ENCODE measurements at regions not wholly inside any gene's neighbourhood (a gene's known extent, or its start where the extent isn't known, plus 50 kb on each side); places are given as distances from the start of the nearest gene placed in this dataset.

DNA sequence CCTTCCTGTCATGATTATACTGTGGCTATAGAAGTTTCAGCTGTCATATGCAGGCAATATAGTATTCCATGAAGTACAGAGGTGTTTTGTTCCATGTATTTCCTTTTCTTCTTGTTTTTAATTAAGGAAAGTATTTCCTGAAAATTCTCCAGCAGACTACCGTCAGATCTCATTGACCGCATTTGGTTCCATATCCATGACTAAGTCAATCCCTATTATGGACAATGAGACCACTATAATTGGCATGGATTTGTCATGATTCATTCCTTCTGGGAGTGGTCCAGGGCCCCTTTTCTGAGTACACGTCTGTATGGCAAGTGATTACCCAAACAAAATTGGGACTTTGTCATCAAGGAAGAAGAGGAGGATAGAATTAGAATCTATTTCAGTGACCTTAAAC is 283.2 kb upstream of the CLINT1 start:
- TF ChIP-seq, protein P1, sequence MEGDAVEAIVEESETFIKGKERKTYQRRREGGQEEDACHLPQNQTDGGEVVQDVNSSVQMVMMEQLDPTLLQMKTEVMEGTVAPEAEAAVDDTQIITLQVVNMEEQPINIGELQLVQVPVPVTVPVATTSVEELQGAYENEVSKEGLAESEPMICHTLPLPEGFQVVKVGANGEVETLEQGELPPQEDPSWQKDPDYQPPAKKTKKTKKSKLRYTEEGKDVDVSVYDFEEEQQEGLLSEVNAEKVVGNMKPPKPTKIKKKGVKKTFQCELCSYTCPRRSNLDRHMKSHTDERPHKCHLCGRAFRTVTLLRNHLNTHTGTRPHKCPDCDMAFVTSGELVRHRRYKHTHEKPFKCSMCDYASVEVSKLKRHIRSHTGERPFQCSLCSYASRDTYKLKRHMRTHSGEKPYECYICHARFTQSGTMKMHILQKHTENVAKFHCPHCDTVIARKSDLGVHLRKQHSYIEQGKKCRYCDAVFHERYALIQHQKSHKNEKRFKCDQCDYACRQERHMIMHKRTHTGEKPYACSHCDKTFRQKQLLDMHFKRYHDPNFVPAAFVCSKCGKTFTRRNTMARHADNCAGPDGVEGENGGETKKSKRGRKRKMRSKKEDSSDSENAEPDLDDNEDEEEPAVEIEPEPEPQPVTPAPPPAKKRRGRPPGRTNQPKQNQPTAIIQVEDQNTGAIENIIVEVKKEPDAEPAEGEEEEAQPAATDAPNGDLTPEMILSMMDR (IDR thresholded peaks at IDR 0.05; ENCODE audit: insufficient read depth, low read length, poor library complexity, severe bottlenecking): no peak
- no peak for TF ChIP-seq EZH2phosphoT487 (conservative IDR thresholded peaks at IDR 0.05; ENCODE audit: low read length)
- Histone ChIP-seq H3K4me2 (ENCODE audit: low read depth, low read length, poor library complexity, severe bottlenecking) (no peak overlapping the region), H3K9ac (ENCODE audit: low read length) (no peak overlapping the region), H3K9me3 (ENCODE audit: insufficient read depth, low read length) (no peaks in the 10 kb centered on the region), H3K9me2 (replicated peaks; ENCODE audit: insufficient read depth, low read length) (no peaks in the 10 kb centered on the region), H3K27ac (ENCODE audit: low read depth, low read length) (no peak overlapping the region), H4K20me1 (ENCODE audit: low read depth, low read length) (no peaks in the 10 kb centered on the region), H3K4me3 (ENCODE audit: insufficient read depth, low read length, poor library complexity, severe bottlenecking) (no peak overlapping the region), H3K36me3 (ENCODE audit: low read length) (no peaks in the 10 kb centered on the region), H3F3A (ENCODE audit: insufficient read depth) (no peaks in the 10 kb centered on the region), H2AFZ (ENCODE audit: low read depth, low read length, severe bottlenecking) (no peak overlapping the region), H3K27me3 (ENCODE audit: low read length) (no peaks in the 10 kb centered on the region), H3K79me2 (ENCODE audit: insufficient read depth, low read length) (no peaks in the 10 kb centered on the region)

DNA sequence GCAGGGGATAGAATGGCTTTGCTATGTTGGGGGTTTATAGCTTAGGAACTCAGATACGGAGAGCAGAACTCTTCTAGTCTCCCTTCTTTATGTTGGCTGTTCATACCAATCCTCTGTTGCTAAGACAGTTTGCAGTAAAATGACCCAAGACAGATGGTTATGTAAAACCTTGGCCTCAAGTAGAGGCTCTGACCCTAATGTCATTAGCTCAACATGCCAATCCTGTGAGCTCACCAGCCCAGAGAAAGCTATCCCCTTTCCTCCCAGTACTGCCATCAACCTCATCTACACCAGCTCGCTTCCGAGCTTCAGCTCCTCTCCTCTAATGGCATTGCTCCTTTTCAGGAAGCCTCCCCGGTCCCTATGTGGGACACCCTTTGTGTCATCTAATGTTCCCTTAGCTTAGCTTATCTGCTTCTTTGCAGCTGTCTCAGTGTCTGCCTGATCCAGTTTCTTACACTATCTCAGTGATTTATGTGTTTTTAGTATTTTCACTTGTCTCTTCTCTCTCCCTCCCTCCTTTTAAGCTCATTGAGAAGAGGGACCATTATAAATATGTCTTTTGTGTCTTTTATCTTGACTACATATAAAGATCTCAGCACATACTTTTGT is 281.3 kb upstream of the CLINT1 start:
- Histone ChIP-seq H3K4me3 (ENCODE audit: insufficient read depth, low read length, poor library complexity, severe bottlenecking) (no peak overlapping the region), H2AFZ (ENCODE audit: low read depth, low read length, severe bottlenecking) (no peak overlapping the region), H3K4me2 (ENCODE audit: low read depth, low read length, poor library complexity, severe bottlenecking) (no peak overlapping the region), H3K9me2 (replicated peaks; ENCODE audit: insufficient read depth, low read length) (no peaks in the 10 kb centered on the region), H4K20me1 (ENCODE audit: low read depth, low read length) (no peaks in the 10 kb centered on the region), H3K27me3 (ENCODE audit: low read length) (no peaks in the 10 kb centered on the region), H3K79me2 (ENCODE audit: insufficient read depth, low read length) (no peaks in the 10 kb centered on the region), H3K9me3 (ENCODE audit: insufficient read depth, low read length) (no peaks in the 10 kb centered on the region), H3F3A (ENCODE audit: insufficient read depth) (no peaks in the 10 kb centered on the region), H3K9ac (ENCODE audit: low read length) (no peak overlapping the region), H3K36me3 (ENCODE audit: low read length) (no peaks in the 10 kb centered on the region), H3K27ac (ENCODE audit: low read depth, low read length) (no peak overlapping the region)
- TF ChIP-seq, protein P1 (IDR thresholded peaks at IDR 0.05; ENCODE audit: insufficient read depth, low read length, poor library complexity, severe bottlenecking): no peak
- no peak for TF ChIP-seq EZH2phosphoT487 (conservative IDR thresholded peaks at IDR 0.05; ENCODE audit: low read length)

DNA sequence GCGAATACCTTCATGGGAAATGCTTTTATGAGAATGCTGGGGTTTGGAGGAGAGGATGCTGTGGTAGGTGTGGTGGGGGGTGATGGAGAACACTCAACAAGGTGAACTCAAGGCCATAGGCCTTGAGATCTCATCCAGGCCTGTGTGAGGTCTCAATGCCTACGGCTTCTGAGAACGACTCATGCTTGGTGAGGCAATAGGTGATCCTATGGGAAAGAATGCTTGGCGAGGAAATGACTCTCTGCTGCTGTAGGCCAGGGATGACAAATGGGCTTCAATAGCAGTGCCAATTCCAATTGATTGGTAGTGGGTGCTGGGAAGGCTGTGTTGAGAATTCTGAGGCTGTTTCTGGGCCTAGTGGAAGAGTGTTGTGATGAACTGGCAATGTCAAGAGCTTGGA is 280.2 kb upstream of the CLINT1 start:
- no peaks in the 10 kb centered on the region for H3F3A ChIP-seq (ENCODE audit: insufficient read depth)
- no peaks in the 10 kb centered on the region for H4K20me1 ChIP-seq (ENCODE audit: low read depth, low read length)
- no peak overlapping the region for H3K9ac ChIP-seq (ENCODE audit: low read length)
- H3K79me2 ChIP-seq (ENCODE audit: insufficient read depth, low read length): no peaks in the 10 kb centered on the region
- no peaks in the 10 kb centered on the region for H3K27me3 ChIP-seq (ENCODE audit: low read length)
- no peak overlapping the region for H3K4me3 ChIP-seq (ENCODE audit: insufficient read depth, low read length, poor library complexity, severe bottlenecking)
- no peak overlapping the region for H3K4me2 ChIP-seq (ENCODE audit: low read depth, low read length, poor library complexity, severe bottlenecking)
- TF ChIP-seq, protein P1 (IDR thresholded peaks at IDR 0.05; ENCODE audit: insufficient read depth, low read length, poor library complexity, severe bottlenecking): no peak
- no peak for TF ChIP-seq EZH2phosphoT487 (conservative IDR thresholded peaks at IDR 0.05; ENCODE audit: low read length)
- H3K36me3 ChIP-seq (ENCODE audit: low read length): no peaks in the 10 kb centered on the region
- H2AFZ ChIP-seq (ENCODE audit: low read depth, low read length, severe bottlenecking): no peak overlapping the region
- no peak overlapping the region for H3K27ac ChIP-seq (ENCODE audit: low read depth, low read length)
- H3K9me2 ChIP-seq (replicated peaks; ENCODE audit: insufficient read depth, low read length): no peaks in the 10 kb centered on the region
- H3K9me3 ChIP-seq (ENCODE audit: insufficient read depth, low read length): no peaks in the 10 kb centered on the region

Measured in SU-DHL-6 (cell line).